SK-N-MC (cell line): ENCODE measurements at regions not wholly inside any gene's neighbourhood (a gene's known extent, or its start where the extent isn't known, plus 50 kb on each side); places are given as distances from the start of the nearest gene placed in this dataset.

Source experiments
- DNase-seq: peaks from one replicate; pipeline ENCODE4 v3.0.0-alpha.2; 2011; ENCODE audit warnings: low read depth, low spot score
- H3K27ac ChIP-seq: fragments of 200-600 bp; sonication (generic); 2 replicates; pipeline ENCODE4 v1.5.1; 2016; ENCODE audit warnings: mixed run types
- H3K36me3 ChIP-seq: fragments of 200-600 bp; sonication (generic); 2 replicates; pipeline ENCODE4 v1.6.1; 2017; ENCODE audit warnings: antibody characterized with exemption, low read length, mixed read lengths; ENCODE audit not compliant: insufficient read depth
- H3K4me3 ChIP-seq: fragments of 200-600 bp; sonication (generic); 2 replicates; pipeline ENCODE4 v1.5.1; 2016
- H3K9ac ChIP-seq: fragments of 200-600 bp; sonication (generic); 2 replicates; pipeline ENCODE4 v1.8.0; 2017; ENCODE audit warnings: mixed run types, mixed read lengths; ENCODE audit not compliant: insufficient read length
- H3K9me3 ChIP-seq: fragments of 200-600 bp; sonication (generic); 2 replicates; pipeline ENCODE4 v1.6.1; 2017; ENCODE audit warnings: low read depth, mild to moderate bottlenecking, antibody characterized with exemption, low read length, moderate library complexity, mixed read lengths
- EZH2 ChIP-seq: fragments of 200-600 bp; sonication (generic); IDR thresholded peaks from one replicate; pipeline ENCODE4 v1.6.1; 2017; ENCODE audit warnings: antibody characterized with exemption
- FOXP2 ChIP-seq: optimal IDR thresholded peaks from 2 replicates; pipeline ENCODE3; 2011; ENCODE audit warnings: mild to moderate bottlenecking, moderate library complexity; ENCODE audit not compliant: insufficient read depth; ENCODE audit errors: extremely low read length, control extremely low read depth
- POLR2AphosphoS5 ChIP-seq: IDR thresholded peaks from 2 replicates; pipeline ENCODE4 v1.6.1; 2012; ENCODE audit warnings: mild to moderate bottlenecking, low read depth, low read length, borderline replicate concordance

GRCh38 chr5:116671211-116671736, 96.7 kb upstream of the SEMA6A start:
- no peak for DNase-seq
- H3K4me3 ChIP-seq = no peak overlapping the region; the same call in 1 of the 2 replicates
- TF ChIP-seq EZH2 (no peak), POLR2AphosphoS5 (no peak), FOXP2 (no peak)
- H3K9ac ChIP-seq = no peak overlapping the region
- H3K9me3 ChIP-seq = no peaks in the 10 kb centered on the region
- no peak overlapping the region for H3K27ac ChIP-seq
- H3K36me3 ChIP-seq = no peaks in the 10 kb centered on the region

- no peak for DNase-seq
- H3K27ac ChIP-seq = no peak overlapping the region
- H3K9me3 ChIP-seq = no peaks in the 10 kb centered on the region
- TF ChIP-seq FOXP2 (no peak), POLR2AphosphoS5 (no peak), EZH2 (no peak)
- H3K36me3 ChIP-seq = no peaks in the 10 kb centered on the region
- H3K4me3 ChIP-seq = no peak overlapping the region
- H3K9ac ChIP-seq = no peak overlapping the region
These were observed 94.8 kb upstream of the SEMA6A start for GRCh38 chr5:116669261-116670031.

- H3K9me3 ChIP-seq = no peaks in the 10 kb centered on the region
- DNase-seq = no peak
- H3K9ac ChIP-seq = no peak overlapping the region
- no peak overlapping the region for H3K27ac ChIP-seq
- no peaks in the 10 kb centered on the region for H3K36me3 ChIP-seq
- TF ChIP-seq FOXP2 (no peak), POLR2AphosphoS5 (no peak), EZH2 (no peak)
- no peak overlapping the region for H3K4me3 ChIP-seq
These were observed 93.8 kb upstream of the SEMA6A start for GRCh38 chr5:116668390-116668789.

GRCh38 chr5:116666901-116667300, 92.3 kb upstream of the SEMA6A start:
- no peaks in the 10 kb centered on the region for H3K36me3 ChIP-seq
- no peak for DNase-seq
- H3K4me3 ChIP-seq = no peak overlapping the region
- H3K9me3 ChIP-seq = no peaks in the 10 kb centered on the region
- H3K9ac ChIP-seq = no peak overlapping the region
- no peak for TF ChIP-seq FOXP2
- TF ChIP-seq EZH2 = no peak
- TF ChIP-seq POLR2AphosphoS5 = no peak
- no peak overlapping the region for H3K27ac ChIP-seq

GRCh38 chr5:116664988-116665387, 90.4 kb upstream of the SEMA6A start:
- TF ChIP-seq POLR2AphosphoS5 = no peak
- no peak for TF ChIP-seq FOXP2
- no peak for TF ChIP-seq EZH2
- DNase-seq = no peak
- Histone ChIP-seq H3K9me3 (no peaks in the 10 kb centered on the region), H3K27ac (no peak overlapping the region), H3K4me3 (no peak overlapping the region), H3K36me3 (no peaks in the 10 kb centered on the region), H3K9ac (no peak overlapping the region)

GRCh38 chr5:116663081-116663480, 88.5 kb upstream of the SEMA6A start:
- Histone ChIP-seq H3K36me3 (no peaks in the 10 kb centered on the region), H3K9ac (no peak overlapping the region), H3K4me3 (no peak overlapping the region), H3K27ac (no peak overlapping the region), H3K9me3 (no peaks in the 10 kb centered on the region)
- DNase-seq = no peak
- TF ChIP-seq EZH2 (no peak), POLR2AphosphoS5 (no peak), FOXP2 (no peak)

- TF ChIP-seq POLR2AphosphoS5 (no peak), FOXP2 (no peak), EZH2 (no peak)
- no peak overlapping the region for H3K27ac ChIP-seq
- no peaks in the 10 kb centered on the region for H3K9me3 ChIP-seq
- no peak overlapping the region for H3K4me3 ChIP-seq
- no peak for DNase-seq
- H3K36me3 ChIP-seq = no peaks in the 10 kb centered on the region
- H3K9ac ChIP-seq = no peak overlapping the region
These were observed 86.8 kb upstream of the SEMA6A start for GRCh38 chr5:116661419-116661818.

GRCh38 chr5:116660929-116661328, 86.3 kb upstream of the SEMA6A start:
- TF ChIP-seq EZH2 (no peak), POLR2AphosphoS5 (no peak), FOXP2 (no peak)
- Histone ChIP-seq H3K4me3 (no peak overlapping the region), H3K27ac (no peak overlapping the region), H3K9me3 (no peaks in the 10 kb centered on the region), H3K9ac (no peak overlapping the region), H3K36me3 (no peaks in the 10 kb centered on the region)
- DNase-seq = no peak

- DNase-seq = no peak
- H3K27ac ChIP-seq = peak overlapping the region; percentile 72
- no peaks in the 10 kb centered on the region for H3K36me3 ChIP-seq
- TF ChIP-seq EZH2 = no peak
- TF ChIP-seq POLR2AphosphoS5 = no peak
- no peak for TF ChIP-seq FOXP2
- H3K9me3 ChIP-seq = no peaks in the 10 kb centered on the region
- H3K9ac ChIP-seq = no peak overlapping the region
- H3K4me3 ChIP-seq = peak overlapping the region; percentile 26
These were observed 84.2 kb upstream of the SEMA6A start for GRCh38 chr5:116658830-116659229.
